ENCODE measurements at regions not wholly inside any gene's neighbourhood (a gene's known extent, or its start where the extent isn't known, plus 50 kb on each side); places are given as distances from the start of the nearest gene placed in this dataset.
"Not testable (repeated sequence)": the region's sequence is repeated elsewhere in the genome, so short reads cannot be mapped to it uniquely, and the experiment has no call there.

GRCh38 chr15:70587896-70588567, 175.3 kb downstream of the UACA start:
- no peaks in the 10 kb centered on the region for H3K36me3 ChIP-seq (ENCODE audit: insufficient read depth, low read length, poor library complexity, severe bottlenecking)
- TF ChIP-seq EZH2 (IDR thresholded peaks at IDR 0.05; ENCODE audit: borderline replicate concordance, low read depth, low read length, poor library complexity, severe bottlenecking): no peak
- TF ChIP-seq CTCF (conservative IDR thresholded peaks at IDR 0.05; ENCODE audit: low read depth, low read length): no peak
- no TSS peak for BruUV-seq (replicated peaks)
- H3K4me1 ChIP-seq (ENCODE audit: insufficient read depth, low read length, poor library complexity, severe bottlenecking): no peaks in the 10 kb centered on the region
- intact Hi-C loops (cut with micrococcal nuclease; ENCODE audit: unreplicated experiment): no loop called here
- H3K27me3 ChIP-seq (replicated peaks; ENCODE audit: insufficient read depth, low read depth, low read length, poor library complexity): no peaks in the 10 kb centered on the region
- no peak overlapping the region for H3K4me3 ChIP-seq (ENCODE audit: low read depth, low read length, poor library complexity, severe bottlenecking)
- ChIA-PET CTCF (no interaction called here), POLR2A (ENCODE audit: low non-redundant PET) (no interaction called here)
- no peak for DNase-seq (ENCODE audit: low spot score)
- H3K27ac ChIP-seq (ENCODE audit: low read depth, low read length, poor library complexity, severe bottlenecking): no peak overlapping the region
- H3K9me3 ChIP-seq (ENCODE audit: low read depth, low read length, poor library complexity, severe bottlenecking): no peaks in the 10 kb centered on the region

- POLR2A ChIA-PET (ENCODE audit: low non-redundant PET); intact Hi-C loops (cut with micrococcal nuclease; ENCODE audit: unreplicated experiment); H3K9me3 ChIP-seq (ENCODE audit: low read depth, low read length, poor library complexity, severe bottlenecking); H3K27me3 ChIP-seq (replicated peaks; ENCODE audit: insufficient read depth, low read depth, low read length, poor library complexity); H3K4me1 ChIP-seq (ENCODE audit: insufficient read depth, low read length, poor library complexity, severe bottlenecking); H3K36me3 ChIP-seq (ENCODE audit: insufficient read depth, low read length, poor library complexity, severe bottlenecking); H3K4me3 ChIP-seq (ENCODE audit: low read depth, low read length, poor library complexity, severe bottlenecking); DNase-seq (ENCODE audit: low spot score); H3K27ac ChIP-seq (ENCODE audit: low read depth, low read length, poor library complexity, severe bottlenecking); CTCF ChIA-PET; BruUV-seq (replicated peaks): not testable (repeated sequence)
Observed at GRCh38 chr15:70587012-70587634, 176.2 kb downstream of the UACA start.

- Histone ChIP-seq H3K4me3 (ENCODE audit: low read depth, low read length, poor library complexity, severe bottlenecking) (no peak overlapping the region), H3K27me3 (replicated peaks; ENCODE audit: insufficient read depth, low read depth, low read length, poor library complexity) (no peaks in the 10 kb centered on the region), H3K27ac (ENCODE audit: low read depth, low read length, poor library complexity, severe bottlenecking) (no peak overlapping the region), H3K9me3 (ENCODE audit: low read depth, low read length, poor library complexity, severe bottlenecking) (no peaks in the 10 kb centered on the region), H3K36me3 (ENCODE audit: insufficient read depth, low read length, poor library complexity, severe bottlenecking) (no peaks in the 10 kb centered on the region), H3K4me1 (ENCODE audit: insufficient read depth, low read length, poor library complexity, severe bottlenecking) (no peaks in the 10 kb centered on the region)
- TF ChIP-seq CTCF (conservative IDR thresholded peaks at IDR 0.05; ENCODE audit: low read depth, low read length): no peak
- TF ChIP-seq EZH2 (IDR thresholded peaks at IDR 0.05; ENCODE audit: borderline replicate concordance, low read depth, low read length, poor library complexity, severe bottlenecking): no peak
- BruUV-seq (replicated peaks): no TSS peak
- CTCF ChIA-PET: no interaction called here
- DNase-seq (ENCODE audit: low spot score): no peak
- POLR2A ChIA-PET (ENCODE audit: low non-redundant PET): no interaction called here
- intact Hi-C loops (cut with micrococcal nuclease; ENCODE audit: unreplicated experiment): no loop called here
Observed at GRCh38 chr15:70586241-70586640, 177.1 kb downstream of the UACA start.

GRCh38 chr15:70585707-70586034, 177.7 kb downstream of the UACA start:
- no peaks in the 10 kb centered on the region for H3K9me3 ChIP-seq (ENCODE audit: low read depth, low read length, poor library complexity, severe bottlenecking)
- no peaks in the 10 kb centered on the region for H3K27me3 ChIP-seq (replicated peaks; ENCODE audit: insufficient read depth, low read depth, low read length, poor library complexity)
- no peak overlapping the region for H3K4me3 ChIP-seq (ENCODE audit: low read depth, low read length, poor library complexity, severe bottlenecking)
- no TSS peak for BruUV-seq (replicated peaks)
- intact Hi-C loops (cut with micrococcal nuclease; ENCODE audit: unreplicated experiment): no loop called here
- ChIA-PET CTCF (no interaction called here), POLR2A (ENCODE audit: low non-redundant PET) (no interaction called here)
- H3K4me1 ChIP-seq (ENCODE audit: insufficient read depth, low read length, poor library complexity, severe bottlenecking): no peaks in the 10 kb centered on the region
- DNase-seq (ENCODE audit: low spot score): no peak
- no peak for TF ChIP-seq EZH2 (IDR thresholded peaks at IDR 0.05; ENCODE audit: borderline replicate concordance, low read depth, low read length, poor library complexity, severe bottlenecking)
- no peak for TF ChIP-seq CTCF (conservative IDR thresholded peaks at IDR 0.05; ENCODE audit: low read depth, low read length)
- no peak overlapping the region for H3K27ac ChIP-seq (ENCODE audit: low read depth, low read length, poor library complexity, severe bottlenecking)
- H3K36me3 ChIP-seq (ENCODE audit: insufficient read depth, low read length, poor library complexity, severe bottlenecking): no peaks in the 10 kb centered on the region

Data from A673 (cell line).